Esophagus muscularis mucosa (tissue), 4 donors: ENCODE measurements at regions not wholly inside any gene's neighbourhood (a gene's known extent, or its start where the extent isn't known, plus 50 kb on each side); places are given as distances from the start of the nearest gene placed in this dataset.
"Not testable (repeated sequence)": the region's sequence is repeated elsewhere in the genome, so short reads cannot be mapped to it uniquely, and the experiment has no call there.

ENCODE experiments used
- DNase-seq: peaks from one replicate; pipeline ENCODE4 v3.0.0-alpha.2; 2017; ENCODE audit errors: extremely low spot score
- H3K27ac ChIP-seq, 4 donors: fragments of 200-600 bp; sonication (generic); replicated peaks in 1 of 4; 1 replicate in 3 of 4; 2 replicates in 1 of 4; pipeline ENCODE4 v1.5.1; 2016 to 2019; ENCODE audit warnings: mild to moderate bottlenecking in 1 of 4
- H3K27me3 ChIP-seq, 4 donors: fragments of 200-600 bp; sonication (generic); one replicate each; pipeline versions ENCODE4 v1.5.1 to v1.6.0; 2016 to 2019
- H3K36me3 ChIP-seq, 4 donors: fragments of 200-600 bp; sonication (generic); one replicate each; pipeline ENCODE4 v1.5.1; 2016 to 2019
- H3K4me1 ChIP-seq, 4 donors: fragments of 200-600 bp; sonication (generic); one replicate each; pipeline ENCODE4 v1.5.1; 2016 to 2019
- H3K4me3 ChIP-seq, 4 donors: fragments of 200-600 bp; sonication (generic); 1 replicate in 2 of 4; 2 replicates in 2 of 4; pipeline ENCODE4 v1.5.1; 2016 to 2019; ENCODE audit warnings: mild to moderate bottlenecking in 4 of 4, moderate library complexity in 1 of 4
- H3K9me3 ChIP-seq, 4 donors: fragments of 200-600 bp; sonication (generic); 1 replicate in 3 of 4; 2 replicates in 1 of 4; pipeline ENCODE4 v1.5.1; 2016 to 2019
- CTCF ChIP-seq, 3 experiments: fragments of 200-600 bp in 2 of 3; fragments of 450-650 bp in 1 of 3; sonication (generic) in 2 of 3; IDR thresholded peaks; one replicate each; pipeline ENCODE4 v1.5.1; 2017 to 2019; ENCODE audit warnings: antibody characterized with exemption in 3 of 3, mild to moderate bottlenecking in 2 of 3, moderate library complexity in 1 of 3
- EP300 ChIP-seq: sonication (generic); formaldehyde crosslinking; IDR thresholded peaks from one replicate; pipeline ENCODE4 v1.6.1; 2017; ENCODE audit warnings: antibody characterized with exemption
- POLR2A ChIP-seq: fragments of 450-650 bp; IDR thresholded peaks from one replicate; pipeline ENCODE4 v1.6.1; 2017; ENCODE audit warnings: antibody characterized with exemption, moderate library complexity, mild to moderate bottlenecking, low read depth
- POLR2AphosphoS5 ChIP-seq, 2 donors: sonication (generic); formaldehyde crosslinking; IDR thresholded peaks; one replicate each; pipeline ENCODE4 v1.6.1; 2017; ENCODE audit warnings: antibody characterized with exemption in 2 of 2
- WGBS: methylation state at CpG from one replicate; pipeline ENCODE4 v1.1.5; 2018; 5-methylcytosine and 5-hydroxymethylcytosine counted together
- intact Hi-C: fragments of 100-400 bp; cut with DNase I; formaldehyde crosslinking; loops from one replicate; pipeline ENCODE4 v1.15.1; 2023

- Histone ChIP-seq H3K9me3 (no peaks in the 10 kb centered on the region), H3K4me1 (no peaks in the 10 kb centered on the region), H3K36me3 (no peaks in the 10 kb centered on the region), H3K4me3 (no peak overlapping the region), H3K27me3 (no peaks in the 10 kb centered on the region), H3K27ac (no peak overlapping the region)
- 88% methylated on average over 1 of the region's 1 CpG for WGBS
- TF ChIP-seq POLR2A (no peak), POLR2AphosphoS5 (IDR thresholded peaks at IDR 0.05) (no peak), CTCF (IDR thresholded peaks at IDR 0.05) (no peak), EP300 (no peak)
- intact Hi-C loops: no loop called here
- no peak for DNase-seq
Observed at GRCh38 chr5:63398346-63398745, 563.9 kb downstream of the HTR1A start.

DNA sequence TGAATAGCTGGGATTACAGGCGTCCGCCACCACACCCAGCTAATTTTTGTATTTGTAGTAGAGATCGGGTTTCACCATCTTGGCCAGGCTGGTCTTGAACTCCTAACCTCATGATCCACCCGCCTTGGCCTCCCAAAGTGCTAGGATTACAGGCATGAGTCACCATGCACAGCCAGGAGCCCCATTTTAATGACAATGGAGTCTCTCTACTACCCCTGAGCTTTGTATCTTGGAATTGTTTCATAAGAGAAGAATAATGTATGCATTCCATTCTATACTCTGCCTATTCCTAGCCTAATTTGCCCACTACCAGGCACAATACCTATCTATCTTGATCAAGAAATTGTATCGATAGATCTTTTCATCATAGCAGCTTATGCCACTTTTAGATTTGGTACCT, 574.1 kb downstream of the HTR1A start:
- H3K36me3 ChIP-seq, H3K27me3 ChIP-seq, H3K4me1 ChIP-seq, DNase-seq, H3K9me3 ChIP-seq, H3K4me3 ChIP-seq, intact Hi-C loops, H3K27ac ChIP-seq: not testable (repeated sequence)
- WGBS: 92% methylated on average over 5 of the region's 5 CpGs

- WGBS: 74% methylated on average over 5 of the region's 6 CpGs
- H3K9me3 ChIP-seq: no peaks in the 10 kb centered on the region
- TF ChIP-seq POLR2A: no peak
- TF ChIP-seq CTCF (IDR thresholded peaks at IDR 0.05): no peak
- H3K36me3 ChIP-seq: no peaks in the 10 kb centered on the region
- no peak overlapping the region for H3K27ac ChIP-seq
- no peaks in the 10 kb centered on the region for H3K27me3 ChIP-seq
- intact Hi-C loops: no loop called here
- DNase-seq: no peak
- H3K4me1 ChIP-seq: no peaks in the 10 kb centered on the region
- no peak overlapping the region for H3K4me3 ChIP-seq
Observed at GRCh38 chr5:63375851-63376250, 586.4 kb downstream of the HTR1A start.

GRCh38 chr5:63374085-63374484, 588.2 kb downstream of the HTR1A start:
- H3K4me1 ChIP-seq: no peaks in the 10 kb centered on the region
- no peaks in the 10 kb centered on the region for H3K27me3 ChIP-seq
- no peak overlapping the region for H3K4me3 ChIP-seq
- no peaks in the 10 kb centered on the region for H3K9me3 ChIP-seq
- intact Hi-C loops: no loop called here
- H3K27ac ChIP-seq: no peak overlapping the region
- TF ChIP-seq EP300: no peak
- TF ChIP-seq POLR2AphosphoS5 (IDR thresholded peaks at IDR 0.05): no peak
- TF ChIP-seq CTCF (IDR thresholded peaks at IDR 0.05): no peak
- no peak for TF ChIP-seq POLR2A
- no peaks in the 10 kb centered on the region for H3K36me3 ChIP-seq
- no peak for DNase-seq

- 21% methylated on average over 1 of the region's 1 CpG for WGBS
Observed at GRCh38 chr5:63351164-63351563, 611.1 kb downstream of the HTR1A start.

More at GRCh38 chr5:63351164-63351563, 611.1 kb downstream of the HTR1A start:
- H3K9me3 ChIP-seq: no peaks in the 10 kb centered on the region
- no peaks in the 10 kb centered on the region for H3K4me1 ChIP-seq
- H3K36me3 ChIP-seq: no peaks in the 10 kb centered on the region
- H3K4me3 ChIP-seq: no peak overlapping the region
- intact Hi-C loops: no loop called here
- DNase-seq: no peak
- H3K27ac ChIP-seq: no peak overlapping the region
- no peaks in the 10 kb centered on the region for H3K27me3 ChIP-seq
- no peak for TF ChIP-seq CTCF (IDR thresholded peaks at IDR 0.05)
- TF ChIP-seq POLR2AphosphoS5 (IDR thresholded peaks at IDR 0.05): no peak
- TF ChIP-seq POLR2A: no peak
- TF ChIP-seq EP300: no peak
